NCI-H524 (cell line): ENCODE measurements at regions not wholly inside any gene's neighbourhood (a gene's known extent, or its start where the extent isn't known, plus 50 kb on each side); places are given as distances from the start of the nearest gene placed in this dataset.
"Not testable (repeated sequence)": the region's sequence is repeated elsewhere in the genome, so short reads cannot be mapped to it uniquely, and the experiment has no call there.

Experiments used
- DNase-seq, 2 experiments: peaks; one replicate each; lab custom pipeline; 2025; lab: John Stamatoyannopoulos, UW

- DNase-seq = no peak
Measured at GRCh38 chr2:238599549-238600505, 173.1 kb downstream of the ASB1 start.

GRCh38 chr2:238600506-238601432 lies 174.0 kb downstream of the ASB1 start:
- DNase-seq = no peak

GRCh38 chr2:238601433-238602222 lies 174.9 kb downstream of the ASB1 start:
- DNase-seq = no peak

- no peak for DNase-seq
Measured at GRCh38 chr2:238602223-238602960, 175.7 kb downstream of the ASB1 start.

GRCh38 chr2:238603596-238603995 lies 176.9 kb downstream of the ASB1 start:
- no peak for DNase-seq

GRCh38 chr2:238606311-238606710 lies 179.6 kb downstream of the ASB1 start:
- DNase-seq = no peak

GRCh38 chr2:238613610-238614009 lies 186.9 kb downstream of the ASB1 start:
- DNase-seq = no peak

GRCh38 chr2:238614376-238614775 lies 187.6 kb downstream of the ASB1 start:
- no peak for DNase-seq

GRCh38 chr2:238615187-238615586 lies 188.5 kb downstream of the ASB1 start:
- DNase-seq = no peak

- no peak for DNase-seq
Measured at GRCh38 chr2:238616681-238617080, 190.0 kb downstream of the ASB1 start.

- DNase-seq = not testable (repeated sequence)
Measured at GRCh38 chr2:238618494-238619283, 192.0 kb downstream of the ASB1 start.

- no peak for DNase-seq
Measured at GRCh38 chr2:238627899-238628298, 201.2 kb downstream of the ASB1 start.

GRCh38 chr2:238629064-238629463 lies 202.3 kb downstream of the ASB1 start:
- DNase-seq = no peak

- DNase-seq = no peak
Measured at GRCh38 chr2:238631491-238632180, 204.9 kb downstream of the ASB1 start.

- no peak for DNase-seq
Measured at GRCh38 chr2:238632181-238633060, 205.7 kb downstream of the ASB1 start.

- no peak for DNase-seq
Measured at GRCh38 chr2:238633426-238634328, 206.9 kb downstream of the ASB1 start.

- DNase-seq = no peak
Measured at GRCh38 chr2:238634701-238635357, 208.1 kb downstream of the ASB1 start.
